ENCODE measurements at regions not wholly inside any gene's neighbourhood (a gene's known extent, or its start where the extent isn't known, plus 50 kb on each side); places are given as distances from the start of the nearest gene placed in this dataset.
"Not testable (repeated sequence)": the region's sequence is repeated elsewhere in the genome, so short reads cannot be mapped to it uniquely, and the experiment has no call there.

DNA sequence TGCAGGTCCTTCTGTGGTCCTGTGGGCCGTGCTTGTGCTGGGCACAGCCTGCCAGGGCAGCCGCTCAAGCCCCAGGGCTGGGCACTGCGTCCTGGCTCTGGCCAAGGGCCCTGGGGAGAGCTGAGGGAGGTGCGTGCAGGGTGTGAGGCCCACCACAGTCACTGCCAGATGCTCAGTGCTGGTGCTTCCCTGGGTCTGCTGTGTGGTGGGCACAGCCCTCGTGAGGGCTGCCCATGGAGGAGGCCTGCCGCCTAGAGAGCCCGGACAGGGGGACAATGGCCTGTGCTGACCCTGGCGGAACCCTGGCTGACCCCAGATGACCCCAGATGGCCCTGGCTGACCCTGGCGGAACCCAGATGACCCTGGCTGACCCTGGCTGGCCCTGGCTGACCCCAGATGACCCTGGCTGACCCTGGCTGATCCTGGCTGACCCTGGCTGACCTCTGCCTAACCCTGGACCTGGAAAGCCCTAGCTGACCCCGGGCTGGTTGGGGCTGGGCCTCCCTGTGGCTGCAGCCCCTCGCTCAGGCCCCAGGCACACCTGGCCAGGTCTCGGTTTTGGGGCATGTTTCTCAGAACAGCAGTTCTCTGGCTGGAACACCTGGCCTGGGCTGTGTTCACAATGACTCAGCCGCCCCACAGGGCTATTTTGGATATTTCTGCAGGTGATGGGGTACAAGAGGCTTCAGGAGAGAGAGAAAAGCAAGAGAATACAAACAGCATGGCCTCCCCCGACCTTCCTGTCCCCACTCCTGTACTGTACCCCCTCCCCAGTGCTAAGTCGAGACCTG lies 55.4 kb downstream of the TMEM121 start:
- DNase-seq (ENCODE audit: low spot score) = no peak

- no peak for DNase-seq (ENCODE audit: low spot score)
These were observed 56.3 kb downstream of the TMEM121 start for GRCh38 chr14:105582639-105583038.

- DNase-seq (ENCODE audit: low spot score) = not testable (repeated sequence)
These were observed 57.5 kb downstream of the TMEM121 start for GRCh38 chr14:105583914-105584313.

DNA sequence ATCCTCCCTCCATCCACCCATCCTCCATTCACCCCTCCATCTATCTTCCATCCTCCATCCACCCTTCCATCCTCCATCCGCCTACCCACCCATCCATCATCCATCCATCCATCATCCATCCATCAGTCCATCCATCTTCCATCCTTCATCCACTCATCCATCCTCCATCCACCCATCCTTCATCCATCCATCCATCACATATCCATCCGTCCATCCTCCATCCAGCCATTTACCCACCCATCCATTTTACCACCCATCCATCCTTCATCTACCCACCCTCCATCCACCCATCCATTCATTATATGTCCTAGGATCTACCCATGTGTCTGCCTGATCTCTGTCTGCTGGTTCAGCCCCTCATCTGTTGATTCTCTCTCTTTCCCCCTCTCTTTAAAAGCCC lies 58.9 kb downstream of the TMEM121 start:
- DNase-seq (ENCODE audit: low spot score) = not testable (repeated sequence)

DNA sequence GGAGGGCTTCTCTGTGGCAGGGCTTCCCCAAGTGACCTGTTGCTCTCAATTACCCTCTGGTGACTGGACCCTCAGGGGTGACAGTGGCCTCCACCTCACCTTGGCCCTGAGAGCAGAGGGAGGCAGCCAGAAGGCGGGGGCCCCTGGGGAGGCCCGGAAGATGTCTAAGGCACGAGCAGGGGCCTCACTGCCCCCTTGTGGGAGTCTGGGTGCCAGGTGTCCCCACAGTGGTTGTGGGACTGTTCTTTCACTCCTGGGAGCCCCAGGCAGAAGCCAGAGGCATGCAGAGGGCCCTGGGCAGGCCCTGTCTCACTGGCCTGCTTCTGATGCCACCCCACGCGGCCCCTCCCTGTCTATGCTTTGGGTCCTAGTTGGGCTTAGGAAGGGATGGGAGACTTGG lies 59.3 kb downstream of the TMEM121 start:
- not testable (repeated sequence) for DNase-seq (ENCODE audit: low spot score)

DNA sequence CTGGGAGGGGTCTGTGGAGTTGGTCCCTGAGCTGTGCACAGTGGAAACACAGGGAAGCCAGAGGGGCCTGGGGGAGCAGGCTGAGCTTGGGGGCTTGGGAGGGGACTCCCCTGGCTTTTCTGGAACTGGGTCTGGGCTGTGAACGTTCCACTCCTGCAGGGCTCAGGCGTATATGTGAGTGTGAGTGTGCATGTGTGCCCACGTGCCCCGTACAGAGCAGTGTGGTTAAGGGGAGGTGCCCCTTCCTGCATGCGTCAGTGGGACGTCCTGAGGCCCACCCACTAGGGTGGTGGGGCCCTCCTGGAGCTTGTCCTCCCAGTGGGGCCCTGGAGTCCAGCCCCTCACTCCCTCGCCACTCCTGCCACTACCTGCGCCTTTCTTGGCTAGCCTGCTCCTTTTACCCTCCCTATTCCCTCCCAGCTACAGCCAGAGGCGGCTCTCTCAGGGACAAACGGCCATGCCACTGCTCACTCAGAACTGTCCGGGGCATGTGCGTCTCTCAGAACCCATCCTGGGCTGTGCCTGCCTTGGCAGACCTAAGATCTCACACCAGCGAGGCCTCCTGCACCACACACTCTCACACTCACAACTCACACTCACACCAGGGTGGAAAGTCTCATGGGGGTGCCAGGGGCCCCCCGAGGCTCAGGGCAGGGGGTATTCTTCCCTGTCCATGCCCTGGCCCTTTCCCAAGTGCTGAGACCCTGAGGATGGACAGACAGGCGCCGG lies 59.9 kb downstream of the TMEM121 start:
- not testable (repeated sequence) for DNase-seq (ENCODE audit: low spot score)

- DNase-seq (ENCODE audit: low spot score) = not testable (repeated sequence)
These were observed 60.7 kb downstream of the TMEM121 start for GRCh38 chr14:105587034-105587433.

GRCh38 chr14:105587482-105588235 lies 61.3 kb downstream of the TMEM121 start:
- not testable (repeated sequence) for DNase-seq (ENCODE audit: low spot score)

DNA sequence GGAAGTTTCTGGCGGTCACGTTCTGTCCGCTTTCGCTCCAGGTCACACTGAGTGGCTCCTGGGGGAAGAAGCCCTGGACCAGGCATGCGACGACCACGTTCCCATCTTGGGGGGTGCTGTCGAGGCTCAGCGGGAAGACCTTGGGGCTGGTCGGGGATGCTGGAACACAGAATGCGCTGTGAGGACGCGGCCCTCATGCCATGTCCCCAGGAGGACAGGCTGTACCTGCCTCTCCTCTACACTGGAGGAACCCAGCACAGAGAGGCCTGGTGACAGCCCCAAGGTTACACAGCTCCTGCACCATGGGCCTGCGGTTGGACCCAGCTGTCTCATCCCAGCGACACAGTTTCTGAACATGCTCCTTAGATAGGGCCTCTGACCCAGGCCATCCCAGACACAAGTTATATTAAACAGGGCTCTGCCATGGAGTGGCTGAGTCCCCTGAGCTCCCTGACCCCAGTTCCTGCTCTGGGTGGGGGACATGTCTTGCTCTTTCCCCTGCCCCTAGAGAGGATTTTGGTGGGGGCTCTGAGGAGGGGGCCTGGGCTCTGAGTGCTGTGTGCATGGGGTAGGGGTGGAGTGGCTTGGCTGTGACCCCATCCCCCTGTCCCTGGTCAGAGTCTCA lies 62.0 kb downstream of the TMEM121 start:
- no peak for DNase-seq (ENCODE audit: low spot score)

DNA sequence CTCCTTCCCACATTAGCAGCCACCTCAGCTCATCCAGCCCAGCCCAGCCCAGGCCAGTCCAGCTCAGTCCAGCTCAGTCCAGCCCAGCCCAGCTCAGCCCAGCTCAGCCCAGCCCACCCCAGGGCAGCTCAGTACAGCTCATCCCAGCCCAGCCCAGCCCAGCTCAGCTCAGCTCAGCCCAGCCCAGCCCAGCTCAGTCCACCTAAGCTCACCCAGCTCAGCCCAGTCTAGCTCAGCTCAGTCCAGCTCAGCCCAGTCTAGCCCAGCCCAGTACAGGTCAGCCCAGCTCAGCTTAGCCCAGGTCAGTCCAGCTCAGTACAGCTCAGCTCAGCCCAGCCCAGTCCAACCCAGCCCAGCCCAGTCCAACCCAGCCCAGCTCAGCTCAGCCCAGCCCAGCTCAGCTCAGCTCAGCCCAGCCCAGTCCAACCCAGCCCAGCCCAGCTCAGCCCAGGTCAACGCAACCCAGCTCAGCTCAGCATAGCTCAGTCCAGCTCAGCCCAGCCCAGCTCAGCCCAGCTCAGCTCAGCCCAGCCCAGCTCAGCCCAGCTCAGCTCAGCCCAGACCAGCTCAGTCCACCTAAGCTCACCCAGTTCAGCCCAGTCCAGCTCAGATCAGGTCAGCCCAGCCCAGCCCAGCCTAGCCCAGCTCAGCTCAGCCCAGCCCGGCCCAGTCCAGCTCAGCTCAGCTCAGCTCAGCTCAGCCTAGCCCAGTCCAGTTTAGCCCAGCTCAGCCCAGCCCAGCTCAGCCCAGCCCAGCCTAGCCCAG lies 63.0 kb downstream of the TMEM121 start:
- no peak for DNase-seq (ENCODE audit: low spot score)

DNA sequence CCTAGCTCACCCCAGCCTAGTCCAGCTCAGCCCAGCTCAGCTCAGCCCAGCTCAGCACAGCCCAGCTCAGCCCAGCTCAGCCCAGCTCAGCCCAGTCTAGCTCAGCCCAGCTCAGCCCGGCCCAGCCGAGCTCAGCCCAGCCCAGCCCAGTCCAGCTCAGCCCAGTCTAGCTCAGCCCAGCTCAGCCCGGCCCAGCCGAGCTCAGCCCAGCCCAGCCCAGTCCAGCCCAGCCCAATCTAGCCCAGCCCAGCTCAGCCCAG lies 63.5 kb downstream of the TMEM121 start:
- not testable (repeated sequence) for DNase-seq (ENCODE audit: low spot score)

GRCh38 chr14:105591052-105591451 lies 64.7 kb downstream of the TMEM121 start:
- no peak for DNase-seq (ENCODE audit: low spot score)

- DNase-seq (ENCODE audit: low spot score) = not testable (repeated sequence)
These were observed 65.5 kb downstream of the TMEM121 start for GRCh38 chr14:105591792-105592341.

GRCh38 chr14:105592646-105593045 lies 66.3 kb downstream of the TMEM121 start:
- DNase-seq (ENCODE audit: low spot score) = not testable (repeated sequence)

DNA sequence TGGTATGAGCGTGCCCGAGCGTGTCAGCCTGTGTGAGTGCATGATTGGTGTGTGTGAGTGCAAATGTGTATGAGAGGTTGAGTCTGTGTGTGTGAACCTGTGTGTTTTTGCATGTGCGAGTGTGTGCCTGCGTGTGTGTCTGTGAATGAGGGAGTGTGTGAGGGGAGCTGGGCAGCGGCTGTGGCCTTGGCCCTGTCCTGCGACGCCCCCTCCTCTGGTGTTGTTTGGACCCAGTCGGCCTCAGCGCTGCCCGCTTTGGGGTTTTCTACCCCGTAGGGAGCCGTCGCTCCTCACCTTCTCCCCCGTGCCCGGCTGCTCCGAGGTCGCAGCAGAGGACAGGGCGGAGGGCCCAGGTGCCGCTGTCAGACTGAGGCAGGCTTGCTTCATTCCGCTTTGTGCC lies 69.0 kb downstream of the TMEM121 start:
- not testable (repeated sequence) for DNase-seq (ENCODE audit: low spot score)

GRCh38 chr14:105596374-105596773 lies 70.0 kb downstream of the TMEM121 start:
- not testable (repeated sequence) for DNase-seq (ENCODE audit: low spot score)

DNA sequence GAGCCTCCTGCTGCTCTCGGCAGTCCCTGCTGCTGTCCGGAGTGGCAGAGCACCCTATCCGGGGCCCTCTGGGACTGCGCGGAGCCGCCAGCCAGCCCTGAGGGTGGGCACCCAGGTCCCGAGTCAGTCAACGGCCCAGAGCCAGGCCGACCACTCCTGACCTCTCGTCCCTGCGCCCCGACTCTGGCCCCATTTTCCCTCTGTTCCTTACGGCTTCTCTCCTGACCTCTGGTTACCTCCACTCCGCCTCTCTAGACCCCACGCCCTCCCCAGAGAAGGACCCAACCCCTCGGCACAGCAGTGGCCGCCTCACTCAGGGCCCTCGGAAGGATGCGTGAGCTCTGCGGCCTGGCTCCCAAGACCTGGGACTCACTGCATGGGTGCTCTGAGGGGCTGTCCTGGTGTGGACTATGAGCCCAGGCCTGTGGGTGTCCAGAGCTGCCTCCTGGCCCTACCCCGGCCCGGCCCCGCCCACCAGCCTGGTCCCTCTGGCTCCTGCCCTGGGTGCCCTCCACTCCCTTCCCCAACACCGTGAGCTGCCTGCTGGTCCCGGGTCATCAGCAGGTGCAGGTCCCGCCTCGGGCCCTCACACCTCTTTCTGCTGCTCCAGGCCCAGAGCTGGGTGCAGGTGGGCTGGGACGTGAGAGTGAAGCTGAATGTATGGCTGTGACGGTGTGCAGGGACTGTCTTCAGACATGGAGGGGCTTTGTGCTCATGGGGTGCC lies 71.8 kb downstream of the TMEM121 start:
- not testable (repeated sequence) for DNase-seq (ENCODE audit: low spot score)

DNA sequence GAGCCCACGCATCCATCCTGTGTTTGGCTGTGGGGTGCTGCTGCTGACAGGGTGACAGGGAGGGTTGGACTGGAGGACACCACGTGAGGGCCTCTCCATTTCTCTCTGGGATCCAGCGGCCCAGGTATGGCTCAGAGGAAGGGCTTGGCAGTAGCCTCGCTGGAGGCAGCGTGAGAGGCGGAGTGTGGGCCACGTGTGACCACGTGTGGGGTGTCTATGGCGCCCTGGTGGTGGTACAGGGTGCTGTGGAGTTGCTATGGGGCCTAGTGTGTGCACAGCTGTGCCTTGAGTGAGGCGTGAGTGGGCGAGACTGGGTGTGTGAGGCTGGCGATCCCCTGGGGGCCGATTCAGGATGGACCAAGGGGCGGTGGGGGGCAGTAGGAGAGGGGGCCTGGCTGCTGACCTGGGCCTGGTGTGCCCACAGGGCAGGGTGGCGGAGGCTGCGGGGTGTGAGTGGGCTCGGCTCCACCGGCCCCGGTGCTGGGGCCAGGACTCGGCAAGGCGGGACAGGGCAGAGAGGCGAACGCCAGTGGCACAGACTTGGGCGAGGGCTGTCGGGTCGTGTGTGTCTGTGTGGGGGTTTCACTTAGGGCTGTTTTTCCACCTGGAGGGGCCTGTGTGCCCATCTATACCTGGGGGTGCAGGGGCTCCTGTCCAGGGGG lies 72.7 kb downstream of the TMEM121 start:
- not testable (repeated sequence) for DNase-seq (ENCODE audit: low spot score)

GRCh38 chr14:105600195-105600938 lies 74.0 kb downstream of the TMEM121 start:
- DNase-seq (ENCODE audit: low spot score) = not testable (repeated sequence)
